HepG2 (cell line): ENCODE measurements at regions not wholly inside any gene's neighbourhood (a gene's known extent, or its start where the extent isn't known, plus 50 kb on each side); places are given as distances from the start of the nearest gene placed in this dataset.

ENCODE experiments used
- ATAC-seq: fragments of 200-7000 bp; cut with Tn5 transposase; 3 replicates; pipeline ENCODE4 v1.9.1; 2020; ENCODE audit warnings: mild to moderate bottlenecking, moderate library complexity
- BruUV-seq: library from RNA; stranded (reverse); fragments of 400-500 nt; replicated peaks from 2 replicates; lab custom pipeline; 2021; lab: Mats Ljungman, UMichigan
- CTCF ChIA-PET: fragments of 300-600 bp; formaldehyde crosslinking; extraction: SDS; loops from one replicate; lab custom pipeline; 2021; ENCODE audit warnings: low total read pairs, inconsistent platforms, low intra/inter-chr PET ratio; lab: Yijun Ruan, JAX
- POLR2A ChIA-PET: fragments of 350-600 bp; sonication (Branson Sonifier 250); formaldehyde crosslinking; loops from one replicate; lab custom pipeline; 2020; ENCODE audit warnings: antibody characterized with exemption, inconsistent platforms; lab: Yijun Ruan, JAX
- DNase-seq: peaks from one replicate; pipeline ENCODE4 v3.0.0-alpha.2; 2015; ENCODE audit warnings: low spot score
- FAIRE-seq: peaks from 3 replicates; lab custom pipeline; 2011; peaks lifted over from hg19 to GRCh38; lab: Jason Lieb, UNC
- H2AFZ ChIP-seq: one replicate; pipeline ENCODE4 v1.6.1; 2011; ENCODE audit warnings: low read length, inconsistent platforms
- H3K27ac ChIP-seq: fragments of 300-600 bp; 3 replicates; pipeline ENCODE4 v1.8.0; 2011; ENCODE audit warnings: mixed run types, mild to moderate bottlenecking, mixed read lengths, low read length, inconsistent platforms; ENCODE audit not compliant: insufficient read depth; ENCODE audit errors: extremely low read length
- H3K27me3 ChIP-seq, 2 experiments: fragments of 200-600 bp in 1 of 2; 2 replicates in 1 of 2; 3 replicates in 1 of 2; pipeline versions ENCODE4 v1.6.0 to v1.8.0; 2011; ENCODE audit warnings: low read length in 2 of 2, mild to moderate bottlenecking in 2 of 2, moderate library complexity in 2 of 2, inconsistent platforms in 1 of 2; ENCODE audit not compliant: insufficient read depth in 2 of 2, control insufficient read depth in 1 of 2
- H3K36me3 ChIP-seq, 2 experiments: fragments of 200-600 bp in 1 of 2; replicated peaks in 1 of 2; 2 replicates in 1 of 2; 3 replicates in 1 of 2; pipeline versions ENCODE4 v1.5.1 to v1.8.0; 2011; ENCODE audit warnings: low read length in 2 of 2, inconsistent platforms in 1 of 2; ENCODE audit not compliant: insufficient read depth in 2 of 2, control insufficient read depth in 1 of 2
- H3K4me1 ChIP-seq: 2 replicates; pipeline ENCODE4 v1.5.1; 2012; ENCODE audit warnings: low read length, inconsistent platforms; ENCODE audit not compliant: insufficient read depth
- H3K4me2 ChIP-seq: 2 replicates; pipeline ENCODE4 v1.6.0; 2011; ENCODE audit warnings: low read depth, low read length, inconsistent platforms
- H3K4me3 ChIP-seq, 3 experiments: fragments of 200-600 bp in 1 of 3; sonication (generic), shearing (Covaris generic) in 1 of 3; replicated peaks in 1 of 3; 2 replicates each; pipeline ENCODE4 v1.5.1; 2011 to 2016; ENCODE audit warnings: low read length in 3 of 3, inconsistent platforms in 2 of 3, low read depth in 2 of 3, mild to moderate bottlenecking in 2 of 3, control low read depth in 1 of 3, mixed read lengths in 1 of 3; ENCODE audit not compliant: insufficient read depth in 1 of 3
- H3K79me2 ChIP-seq: one replicate; pipeline ENCODE4 v1.6.1; 2011; ENCODE audit warnings: low read length, inconsistent platforms; ENCODE audit not compliant: insufficient read depth
- H3K9ac ChIP-seq: 2 replicates; pipeline ENCODE4 v1.6.0; 2011; ENCODE audit warnings: mild to moderate bottlenecking, low read depth, low read length, inconsistent platforms; ENCODE audit not compliant: insufficient read depth
- H3K9me3 ChIP-seq: 2 replicates; pipeline ENCODE4 v1.5.1; 2012; ENCODE audit warnings: mild to moderate bottlenecking, low read length
- H4K20me1 ChIP-seq: 2 replicates; pipeline ENCODE4 v1.6.0; 2011; ENCODE audit warnings: inconsistent platforms, mild to moderate bottlenecking, low read length, moderate library complexity; ENCODE audit not compliant: insufficient read depth
- ETV5 ChIP-seq: IDR thresholded peaks from 2 replicates; pipeline ENCODE4 v1.6.1; 2018; ENCODE audit warnings: missing biosample characterization, missing genetic modification reagents, inconsistent platforms, borderline replicate concordance
- HNRNPL ChIP-seq: fragments of 200-400 bp; formaldehyde crosslinking; IDR thresholded peaks from 2 replicates; pipeline ENCODE4 v1.6.1; 2017; ENCODE audit warnings: mild to moderate bottlenecking, low read depth, low read length
- XRCC5 ChIP-seq: fragments of 200-400 bp; formaldehyde crosslinking; optimal IDR thresholded peaks from 2 replicates; pipeline ENCODE3; 2017; ENCODE audit warnings: mild to moderate bottlenecking, low read length
- ZNF124 ChIP-seq: sonication (generic); formaldehyde crosslinking; IDR thresholded peaks from 2 replicates; pipeline ENCODE4 v1.4.0; 2020; ENCODE audit warnings: missing genetic modification reagents
- ZNF234 ChIP-seq: sonication (generic); formaldehyde crosslinking; conservative IDR thresholded peaks from 2 replicates; pipeline ENCODE4 v1.5.1; 2020; ENCODE audit warnings: mild to moderate bottlenecking, missing genetic modification reagents
- WGBS: methylation state at CpG from one replicate; pipeline ENCODE4 v1.1.6; 2017; ENCODE audit warnings: low lambda C conversion rate; 5-methylcytosine and 5-hydroxymethylcytosine counted together
- in situ Hi-C: cut with HindIII; loops from 2 replicates; pipeline ENCODE4 v1.10.0; 2017; ENCODE audit warnings: low pct_unique_long_range_greater_than_20kb; ENCODE audit not compliant: extremely low pct_ligation_motif_present
- intact Hi-C: fragments of 100-400 bp; cut with micrococcal nuclease; formaldehyde crosslinking; loops from one replicate; pipeline ENCODE4 v1.10.0; 2022; ENCODE audit not compliant: unreplicated experiment
- TF ChIP-seq, protein P1 (sequence below): sonication (generic); formaldehyde crosslinking; IDR thresholded peaks from 2 replicates; pipeline ENCODE4 v1.9.0; 2021; ENCODE audit warnings: mild to moderate bottlenecking, missing genetic modification reagents
- TF ChIP-seq, protein P2 (sequence below): IDR thresholded peaks from 2 replicates; pipeline ENCODE4 v1.6.1; 2012; ENCODE audit warnings: inconsistent platforms
- TF ChIP-seq, protein P3 (sequence below): sonication (generic); formaldehyde crosslinking; IDR thresholded peaks from 2 replicates; pipeline ENCODE4 v1.4.0; 2020; ENCODE audit warnings: missing genetic modification reagents, borderline replicate concordance
- TF ChIP-seq, protein P4 (sequence below): sonication (generic); formaldehyde crosslinking; IDR thresholded peaks from 2 replicates; pipeline ENCODE4 v1.8.1; 2023; ENCODE audit warnings: missing genetic modification reagents, inconsistent platforms, borderline replicate concordance
- TF ChIP-seq, protein P5 (sequence below): sonication (generic); formaldehyde crosslinking; conservative IDR thresholded peaks from 2 replicates; pipeline ENCODE4 v1.4.0; 2020; ENCODE audit warnings: missing genetic modification reagents

DNA sequence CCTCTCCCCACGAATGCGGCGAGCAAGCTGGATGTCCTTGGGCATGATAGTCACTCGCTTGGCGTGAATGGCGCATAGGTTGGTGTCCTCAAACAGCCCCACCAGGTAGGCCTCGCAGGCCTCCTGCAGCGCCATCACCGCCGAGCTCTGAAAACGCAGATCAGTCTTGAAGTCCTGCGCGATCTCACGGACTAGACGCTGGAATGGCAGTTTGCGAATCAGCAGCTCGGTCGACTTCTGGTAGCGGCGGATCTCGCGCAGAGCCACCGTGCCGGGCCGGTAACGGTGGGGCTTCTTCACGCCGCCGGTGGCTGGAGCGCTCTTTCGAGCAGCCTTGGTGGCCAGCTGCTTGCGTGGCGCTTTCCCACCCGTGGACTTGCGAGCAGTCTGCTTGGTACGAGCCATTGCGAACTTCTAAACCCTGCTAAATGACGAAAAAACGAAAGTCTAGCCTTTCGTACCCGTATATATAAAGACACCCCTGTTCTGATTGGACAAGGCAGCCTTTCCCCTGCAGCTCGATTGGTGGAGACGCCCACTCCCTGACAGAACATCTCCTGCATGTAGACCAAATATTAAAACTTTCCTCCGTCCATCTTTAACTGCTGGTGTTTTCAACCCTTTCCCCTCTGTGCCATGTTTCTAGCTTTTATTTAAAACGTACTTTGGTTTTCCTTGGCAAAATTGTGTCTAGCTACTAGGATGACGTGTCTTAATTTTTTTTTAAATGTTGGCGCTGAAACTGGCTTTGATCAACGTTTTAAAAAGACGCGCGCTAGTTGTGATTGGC lies 109.8 kb downstream of the HFE start:
- CTCF ChIA-PET, result no interaction called here
- intact Hi-C loops (loop anchor here (1.0 to 10.0 kb wide), 6 partner anchors 8 to 1698 kb away; a partner anchor contains a TSS), in situ Hi-C loops (loop anchor here (5.0 kb wide), 1 partner anchor 75 kb away; a partner anchor contains a TSS)
- Histone ChIP-seq H3K4me3 (peak overlapping the region; percentile 81 to 90 (median 87)), H3K27me3 (no peaks in the 10 kb centered on the region; a peak in 1 of 5 replicates), H3K36me3 (no peaks in the 10 kb centered on the region), H3K4me2 (peak overlapping the region; percentile 90), H3K9ac (peak overlapping the region; percentile 90), H3K4me1 (peaks cover 30% of the 10 kb centered on the region), H4K20me1 (no peaks in the 10 kb centered on the region), H3K27ac (peak overlapping the region; percentile 94), H2AFZ (no peak overlapping the region), H3K9me3 (no peaks in the 10 kb centered on the region), H3K79me2 (peaks cover 14% of the 10 kb centered on the region)
- peak; percentile 61 for FAIRE-seq
- DNase-seq, result peak; percentile 93
- POLR2A ChIA-PET, result interaction anchor here (0.7 to 7.9 kb wide), 19 partner anchors 7 to 1641 kb away, joined by 3 to 336 read pairs (median 11); a partner anchor contains a TSS
- no TSS peak for BruUV-seq
- ATAC-seq, result peak; percentile 66
- WGBS, result 3% methylated on average over 38 of the region's 51 CpGs
- peak; percentile 37 for TF ChIP-seq ETV5 (CRISPR knock-in tag)
- TF ChIP-seq, protein P1, sequence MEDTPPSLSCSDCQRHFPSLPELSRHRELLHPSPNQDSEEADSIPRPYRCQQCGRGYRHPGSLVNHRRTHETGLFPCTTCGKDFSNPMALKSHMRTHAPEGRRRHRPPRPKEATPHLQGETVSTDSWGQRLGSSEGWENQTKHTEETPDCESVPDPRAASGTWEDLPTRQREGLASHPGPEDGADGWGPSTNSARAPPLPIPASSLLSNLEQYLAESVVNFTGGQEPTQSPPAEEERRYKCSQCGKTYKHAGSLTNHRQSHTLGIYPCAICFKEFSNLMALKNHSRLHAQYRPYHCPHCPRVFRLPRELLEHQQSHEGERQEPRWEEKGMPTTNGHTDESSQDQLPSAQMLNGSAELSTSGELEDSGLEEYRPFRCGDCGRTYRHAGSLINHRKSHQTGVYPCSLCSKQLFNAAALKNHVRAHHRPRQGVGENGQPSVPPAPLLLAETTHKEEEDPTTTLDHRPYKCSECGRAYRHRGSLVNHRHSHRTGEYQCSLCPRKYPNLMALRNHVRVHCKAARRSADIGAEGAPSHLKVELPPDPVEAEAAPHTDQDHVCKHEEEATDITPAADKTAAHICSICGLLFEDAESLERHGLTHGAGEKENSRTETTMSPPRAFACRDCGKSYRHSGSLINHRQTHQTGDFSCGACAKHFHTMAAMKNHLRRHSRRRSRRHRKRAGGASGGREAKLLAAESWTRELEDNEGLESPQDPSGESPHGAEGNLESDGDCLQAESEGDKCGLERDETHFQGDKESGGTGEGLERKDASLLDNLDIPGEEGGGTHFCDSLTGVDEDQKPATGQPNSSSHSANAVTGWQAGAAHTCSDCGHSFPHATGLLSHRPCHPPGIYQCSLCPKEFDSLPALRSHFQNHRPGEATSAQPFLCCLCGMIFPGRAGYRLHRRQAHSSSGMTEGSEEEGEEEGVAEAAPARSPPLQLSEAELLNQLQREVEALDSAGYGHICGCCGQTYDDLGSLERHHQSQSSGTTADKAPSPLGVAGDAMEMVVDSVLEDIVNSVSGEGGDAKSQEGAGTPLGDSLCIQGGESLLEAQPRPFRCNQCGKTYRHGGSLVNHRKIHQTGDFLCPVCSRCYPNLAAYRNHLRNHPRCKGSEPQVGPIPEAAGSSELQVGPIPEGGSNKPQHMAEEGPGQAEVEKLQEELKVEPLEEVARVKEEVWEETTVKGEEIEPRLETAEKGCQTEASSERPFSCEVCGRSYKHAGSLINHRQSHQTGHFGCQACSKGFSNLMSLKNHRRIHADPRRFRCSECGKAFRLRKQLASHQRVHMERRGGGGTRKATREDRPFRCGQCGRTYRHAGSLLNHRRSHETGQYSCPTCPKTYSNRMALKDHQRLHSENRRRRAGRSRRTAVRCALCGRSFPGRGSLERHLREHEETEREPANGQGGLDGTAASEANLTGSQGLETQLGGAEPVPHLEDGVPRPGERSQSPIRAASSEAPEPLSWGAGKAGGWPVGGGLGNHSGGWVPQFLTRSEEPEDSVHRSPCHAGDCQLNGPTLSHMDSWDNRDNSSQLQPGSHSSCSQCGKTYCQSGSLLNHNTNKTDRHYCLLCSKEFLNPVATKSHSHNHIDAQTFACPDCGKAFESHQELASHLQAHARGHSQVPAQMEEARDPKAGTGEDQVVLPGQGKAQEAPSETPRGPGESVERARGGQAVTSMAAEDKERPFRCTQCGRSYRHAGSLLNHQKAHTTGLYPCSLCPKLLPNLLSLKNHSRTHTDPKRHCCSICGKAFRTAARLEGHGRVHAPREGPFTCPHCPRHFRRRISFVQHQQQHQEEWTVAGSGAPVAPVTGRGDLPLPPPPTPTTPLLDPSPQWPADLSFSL (CRISPR knock-in tag), result peak; percentile 58; the same call in 1 of the 2 replicates
- TF ChIP-seq, protein P2, sequence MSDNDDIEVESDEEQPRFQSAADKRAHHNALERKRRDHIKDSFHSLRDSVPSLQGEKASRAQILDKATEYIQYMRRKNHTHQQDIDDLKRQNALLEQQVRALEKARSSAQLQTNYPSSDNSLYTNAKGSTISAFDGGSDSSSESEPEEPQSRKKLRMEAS, result peak; percentile 79
- peak; percentile 95 for TF ChIP-seq HNRNPL
- peak; percentile 85 for TF ChIP-seq ZNF234
- TF ChIP-seq, protein P3, sequence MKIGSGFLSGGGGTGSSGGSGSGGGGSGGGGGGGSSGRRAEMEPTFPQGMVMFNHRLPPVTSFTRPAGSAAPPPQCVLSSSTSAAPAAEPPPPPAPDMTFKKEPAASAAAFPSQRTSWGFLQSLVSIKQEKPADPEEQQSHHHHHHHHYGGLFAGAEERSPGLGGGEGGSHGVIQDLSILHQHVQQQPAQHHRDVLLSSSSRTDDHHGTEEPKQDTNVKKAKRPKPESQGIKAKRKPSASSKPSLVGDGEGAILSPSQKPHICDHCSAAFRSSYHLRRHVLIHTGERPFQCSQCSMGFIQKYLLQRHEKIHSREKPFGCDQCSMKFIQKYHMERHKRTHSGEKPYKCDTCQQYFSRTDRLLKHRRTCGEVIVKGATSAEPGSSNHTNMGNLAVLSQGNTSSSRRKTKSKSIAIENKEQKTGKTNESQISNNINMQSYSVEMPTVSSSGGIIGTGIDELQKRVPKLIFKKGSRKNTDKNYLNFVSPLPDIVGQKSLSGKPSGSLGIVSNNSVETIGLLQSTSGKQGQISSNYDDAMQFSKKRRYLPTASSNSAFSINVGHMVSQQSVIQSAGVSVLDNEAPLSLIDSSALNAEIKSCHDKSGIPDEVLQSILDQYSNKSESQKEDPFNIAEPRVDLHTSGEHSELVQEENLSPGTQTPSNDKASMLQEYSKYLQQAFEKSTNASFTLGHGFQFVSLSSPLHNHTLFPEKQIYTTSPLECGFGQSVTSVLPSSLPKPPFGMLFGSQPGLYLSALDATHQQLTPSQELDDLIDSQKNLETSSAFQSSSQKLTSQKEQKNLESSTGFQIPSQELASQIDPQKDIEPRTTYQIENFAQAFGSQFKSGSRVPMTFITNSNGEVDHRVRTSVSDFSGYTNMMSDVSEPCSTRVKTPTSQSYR (CRISPR knock-in tag), result peak; percentile 51; the same call in 1 of the 2 replicates
- peak; percentile 20 for TF ChIP-seq XRCC5
- TF ChIP-seq, protein P4, sequence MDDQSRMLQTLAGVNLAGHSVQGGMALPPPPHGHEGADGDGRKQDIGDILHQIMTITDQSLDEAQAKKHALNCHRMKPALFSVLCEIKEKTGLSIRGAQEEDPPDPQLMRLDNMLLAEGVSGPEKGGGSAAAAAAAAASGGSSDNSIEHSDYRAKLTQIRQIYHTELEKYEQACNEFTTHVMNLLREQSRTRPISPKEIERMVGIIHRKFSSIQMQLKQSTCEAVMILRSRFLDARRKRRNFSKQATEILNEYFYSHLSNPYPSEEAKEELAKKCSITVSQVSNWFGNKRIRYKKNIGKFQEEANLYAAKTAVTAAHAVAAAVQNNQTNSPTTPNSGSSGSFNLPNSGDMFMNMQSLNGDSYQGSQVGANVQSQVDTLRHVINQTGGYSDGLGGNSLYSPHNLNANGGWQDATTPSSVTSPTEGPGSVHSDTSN (CRISPR knock-in tag), result no peak
- TF ChIP-seq, protein P5, sequence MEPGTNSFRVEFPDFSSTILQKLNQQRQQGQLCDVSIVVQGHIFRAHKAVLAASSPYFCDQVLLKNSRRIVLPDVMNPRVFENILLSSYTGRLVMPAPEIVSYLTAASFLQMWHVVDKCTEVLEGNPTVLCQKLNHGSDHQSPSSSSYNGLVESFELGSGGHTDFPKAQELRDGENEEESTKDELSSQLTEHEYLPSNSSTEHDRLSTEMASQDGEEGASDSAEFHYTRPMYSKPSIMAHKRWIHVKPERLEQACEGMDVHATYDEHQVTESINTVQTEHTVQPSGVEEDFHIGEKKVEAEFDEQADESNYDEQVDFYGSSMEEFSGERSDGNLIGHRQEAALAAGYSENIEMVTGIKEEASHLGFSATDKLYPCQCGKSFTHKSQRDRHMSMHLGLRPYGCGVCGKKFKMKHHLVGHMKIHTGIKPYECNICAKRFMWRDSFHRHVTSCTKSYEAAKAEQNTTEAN (CRISPR knock-in tag), result 0 out of 2 replicates have a peak, but pooled peaks have one; percentile 50
- TF ChIP-seq ZNF124 (CRISPR knock-in tag), result no peak
